SU-DHL-6 (cell line): ENCODE measurements at regions not wholly inside any gene's neighbourhood (a gene's known extent, or its start where the extent isn't known, plus 50 kb on each side); places are given as distances from the start of the nearest gene placed in this dataset.

Experiments
- H2AFZ ChIP-seq: fragments of 200-600 bp; sonication (generic); 2 replicates; pipeline ENCODE4 v1.6.1; 2014; ENCODE audit warnings: low read depth, mild to moderate bottlenecking, moderate library complexity, mixed read lengths, antibody characterized with exemption, low read length; ENCODE audit not compliant: severe bottlenecking
- H3F3A ChIP-seq: fragments of 200-600 bp; shearing (Covaris generic); 2 replicates; pipeline ENCODE4 v1.6.0; 2016; ENCODE audit warnings: antibody characterized with exemption, mild to moderate bottlenecking; ENCODE audit not compliant: insufficient read depth
- H3K27ac ChIP-seq: fragments of 200-600 bp; sonication (generic); 2 replicates; pipeline ENCODE4 v1.5.1; 2016; ENCODE audit warnings: low read depth, mild to moderate bottlenecking, low read length, moderate library complexity, mixed read lengths
- H3K27me3 ChIP-seq: fragments of 200-600 bp; sonication (generic), shearing (Covaris generic); 2 replicates; pipeline ENCODE4 v1.6.0; 2014; ENCODE audit warnings: mild to moderate bottlenecking, low read length
- H3K36me3 ChIP-seq: fragments of 200-600 bp; sonication (generic); 2 replicates; pipeline ENCODE4 v1.6.1; 2014; ENCODE audit warnings: mild to moderate bottlenecking, low read length, mixed read lengths
- H3K4me2 ChIP-seq: fragments of 300-600, 200-600 bp; shearing (Covaris generic), sonication (generic); 2 replicates; pipeline ENCODE4 v1.6.0; 2014; ENCODE audit warnings: low read length, low read depth, mild to moderate bottlenecking; ENCODE audit not compliant: poor library complexity, severe bottlenecking
- H3K4me3 ChIP-seq: fragments of 200-600 bp; sonication (generic); 2 replicates; pipeline ENCODE4 v1.5.1; 2014; ENCODE audit warnings: antibody characterized with exemption, low read length, mild to moderate bottlenecking, mixed read lengths; ENCODE audit not compliant: insufficient read depth, poor library complexity, severe bottlenecking
- H3K79me2 ChIP-seq: fragments of 200-600 bp; sonication (generic); 2 replicates; pipeline ENCODE4 v1.6.1; 2014; ENCODE audit warnings: mild to moderate bottlenecking, low read length, moderate library complexity; ENCODE audit not compliant: insufficient read depth
- H3K9ac ChIP-seq: fragments of 200-600 bp; sonication (generic); 2 replicates; pipeline ENCODE4 v1.7.0; 2014; ENCODE audit warnings: mild to moderate bottlenecking, low read length
- H3K9me2 ChIP-seq: fragments of 200-600 bp; sonication (generic); replicated peaks from 2 replicates; pipeline ENCODE4 v1.6.1; 2014; ENCODE audit warnings: low read length; ENCODE audit not compliant: insufficient read depth
- H3K9me3 ChIP-seq: fragments of 200-600 bp; sonication (generic); 2 replicates; pipeline ENCODE4 v1.6.1; 2014; ENCODE audit warnings: low read length, mixed read lengths; ENCODE audit not compliant: insufficient read depth
- H4K20me1 ChIP-seq: fragments of 200-600 bp; sonication (generic); 2 replicates; pipeline ENCODE4 v1.6.1; 2014; ENCODE audit warnings: low read depth, mild to moderate bottlenecking, antibody characterized with exemption, low read length, moderate library complexity, mixed read lengths
- CTCF ChIP-seq: fragments of 200-600 bp; sonication (generic); IDR thresholded peaks from one replicate; pipeline ENCODE4 v1.5.1; 2017; ENCODE audit warnings: antibody characterized with exemption, mild to moderate bottlenecking, low read length, moderate library complexity; ENCODE audit not compliant: insufficient read depth, poor library complexity, severe bottlenecking
- EZH2phosphoT487 ChIP-seq: fragments of 200-600 bp; sonication (generic), shearing (Covaris generic); conservative IDR thresholded peaks from 2 replicates; pipeline ENCODE4 v1.6.1; 2018; ENCODE audit warnings: mild to moderate bottlenecking, antibody characterized with exemption, low read length, moderate library complexity, mixed read lengths

GRCh38 chr1:115419571-115419970 is 81.5 kb upstream of the NGF start:
- no peaks in the 10 kb centered on the region for H3K9me2 ChIP-seq
- H3K4me3 ChIP-seq = no peak overlapping the region
- no peaks in the 10 kb centered on the region for H3K79me2 ChIP-seq
- no peak overlapping the region for H3K27ac ChIP-seq
- H3K9me3 ChIP-seq = no peaks in the 10 kb centered on the region
- no peaks in the 10 kb centered on the region; the same call in 1 of the 2 replicates for H3K27me3 ChIP-seq
- H3K36me3 ChIP-seq = no peaks in the 10 kb centered on the region
- no peak overlapping the region for H2AFZ ChIP-seq
- H3F3A ChIP-seq = no peaks in the 10 kb centered on the region
- TF ChIP-seq CTCF = no peak
- TF ChIP-seq EZH2phosphoT487 = no peak
- H3K4me2 ChIP-seq = no peak overlapping the region
- no peaks in the 10 kb centered on the region for H4K20me1 ChIP-seq
- no peak overlapping the region for H3K9ac ChIP-seq

GRCh38 chr1:115413621-115414020 is 75.6 kb upstream of the NGF start:
- Histone ChIP-seq H3K9me2 (no peaks in the 10 kb centered on the region), H3K36me3 (no peaks in the 10 kb centered on the region), H4K20me1 (no peaks in the 10 kb centered on the region), H3K9me3 (no peaks in the 10 kb centered on the region), H3K27ac (no peak overlapping the region), H3K27me3 (no peaks in the 10 kb centered on the region), H3K4me3 (no peak overlapping the region), H3K4me2 (no peak overlapping the region), H2AFZ (no peak overlapping the region), H3K9ac (no peak overlapping the region), H3F3A (no peaks in the 10 kb centered on the region), H3K79me2 (no peaks in the 10 kb centered on the region)
- TF ChIP-seq EZH2phosphoT487 (no peak), CTCF (no peak)

GRCh38 chr1:115413208-115413607 is 75.2 kb upstream of the NGF start:
- Histone ChIP-seq H2AFZ (no peak overlapping the region), H3K9me2 (no peaks in the 10 kb centered on the region), H3K36me3 (no peaks in the 10 kb centered on the region), H3F3A (no peaks in the 10 kb centered on the region), H3K4me2 (no peak overlapping the region), H3K9ac (no peak overlapping the region), H3K9me3 (no peaks in the 10 kb centered on the region), H3K27me3 (no peaks in the 10 kb centered on the region), H3K27ac (no peak overlapping the region), H3K79me2 (no peaks in the 10 kb centered on the region), H4K20me1 (no peaks in the 10 kb centered on the region), H3K4me3 (no peak overlapping the region)
- TF ChIP-seq EZH2phosphoT487 (no peak), CTCF (no peak)

GRCh38 chr1:115412733-115413132 is 74.7 kb upstream of the NGF start:
- no peak overlapping the region for H3K27ac ChIP-seq
- H4K20me1 ChIP-seq = no peaks in the 10 kb centered on the region
- no peak overlapping the region for H3K4me3 ChIP-seq
- no peaks in the 10 kb centered on the region for H3K9me3 ChIP-seq
- no peaks in the 10 kb centered on the region for H3K79me2 ChIP-seq
- H3K9me2 ChIP-seq = no peaks in the 10 kb centered on the region
- no peaks in the 10 kb centered on the region for H3K27me3 ChIP-seq
- H3K36me3 ChIP-seq = no peaks in the 10 kb centered on the region
- no peak overlapping the region for H2AFZ ChIP-seq
- no peak overlapping the region for H3K4me2 ChIP-seq
- no peaks in the 10 kb centered on the region for H3F3A ChIP-seq
- TF ChIP-seq EZH2phosphoT487 (no peak), CTCF (no peak)
- no peak overlapping the region for H3K9ac ChIP-seq
